ENCODE measurements at regions not wholly inside any gene's neighbourhood (a gene's known extent, or its start where the extent isn't known, plus 50 kb on each side); places are given as distances from the start of the nearest gene placed in this dataset.

DNA sequence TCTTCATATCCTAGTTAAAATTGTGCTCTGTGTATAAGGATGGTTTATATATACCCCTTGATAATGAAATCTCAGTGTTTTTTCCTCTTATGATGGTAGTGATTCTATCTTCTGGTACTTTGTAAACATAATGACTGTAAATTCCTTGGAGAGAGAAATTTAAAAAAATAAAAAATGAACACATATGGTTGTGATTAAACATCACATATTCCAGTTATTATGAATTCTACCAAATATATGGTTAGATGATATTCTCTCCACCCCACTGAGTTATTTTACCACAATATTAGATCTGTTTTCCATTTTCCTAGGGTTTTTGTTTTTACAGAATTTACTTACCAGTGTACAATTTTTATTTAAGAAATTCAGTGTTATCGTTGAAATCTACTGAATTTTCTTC is 481.9 kb upstream of the NOVA1 start:
- Mint-ChIP-seq H3K36me3 (no peaks in the 10 kb centered on the region), H3K27ac (no peak overlapping the region), H3K9me3 (peaks cover 0 to 4% (median 0%) of the 10 kb centered on the region in 7 donors), H3K4me3 (no peak overlapping the region), H3K27me3 (peaks cover 0 to 4% (median 0%) of the 10 kb centered on the region in 3 donors), H3K4me1 (no peaks in the 10 kb centered on the region)
- no peak for ATAC-seq (ENCODE audit: low read depth in 2 of 2)
- no peak for DNase-seq

DNA sequence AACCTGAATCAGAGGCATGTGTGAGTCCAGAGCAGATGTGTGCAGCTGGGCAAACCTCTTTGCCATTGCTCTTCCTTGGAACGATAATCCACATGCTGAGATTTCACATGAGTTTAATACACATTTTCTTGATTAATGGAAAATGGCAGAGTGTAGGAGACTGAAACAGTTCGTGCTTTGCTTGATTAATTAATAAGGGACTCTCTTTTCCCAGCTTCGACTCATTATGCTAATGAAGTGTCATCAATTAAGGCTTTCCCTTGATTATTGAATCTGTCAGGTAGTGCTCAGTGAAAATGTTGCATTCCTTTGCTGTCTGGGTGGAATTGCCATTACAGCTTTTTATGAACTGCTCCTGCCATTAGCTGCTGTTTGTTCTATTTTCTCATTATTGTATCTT is 487.7 kb upstream of the NOVA1 start:
- no peaks in the 10 kb centered on the region for H3K27me3 Mint-ChIP-seq
- H3K4me3 Mint-ChIP-seq: no peak overlapping the region
- H3K9me3 Mint-ChIP-seq: peaks cover 0 to 4% (median 0%) of the 10 kb centered on the region in 7 donors
- DNase-seq: no peak
- ATAC-seq (ENCODE audit: low read depth in 2 of 2): no peak
- H3K27ac Mint-ChIP-seq: peak overlapping the region in 1 of 6 donors; percentile 41
- H3K4me1 Mint-ChIP-seq: no peaks in the 10 kb centered on the region
- H3K36me3 Mint-ChIP-seq: no peaks in the 10 kb centered on the region

DNA sequence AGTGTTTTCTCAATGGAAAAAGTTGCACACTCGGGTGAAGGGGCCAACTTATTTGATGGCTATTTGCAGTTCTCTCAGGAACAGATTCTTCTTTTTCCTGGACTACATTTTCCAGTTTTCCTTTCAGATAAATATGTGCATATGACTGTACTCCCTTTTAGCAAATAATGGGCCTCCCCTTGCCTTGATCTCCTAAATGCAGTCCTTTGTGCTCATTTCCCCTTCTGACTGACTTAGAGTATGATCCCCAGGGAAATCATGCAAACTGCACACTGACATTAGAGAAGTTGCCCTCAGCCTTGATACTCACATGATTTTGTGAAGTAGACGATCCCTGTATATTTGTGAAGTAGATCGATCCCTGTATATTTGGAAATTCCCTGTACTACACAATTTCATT is 492.9 kb upstream of the NOVA1 start:
- Mint-ChIP-seq H3K4me1 (no peaks in the 10 kb centered on the region), H3K27ac (no peak overlapping the region), H3K4me3 (no peak overlapping the region), H3K36me3 (no peaks in the 10 kb centered on the region), H3K9me3 (peaks cover 0 to 8% (median 0%) of the 10 kb centered on the region in 7 donors), H3K27me3 (no peaks in the 10 kb centered on the region)
- DNase-seq (no peak), ATAC-seq (ENCODE audit: low read depth in 2 of 2) (no peak)

DNA sequence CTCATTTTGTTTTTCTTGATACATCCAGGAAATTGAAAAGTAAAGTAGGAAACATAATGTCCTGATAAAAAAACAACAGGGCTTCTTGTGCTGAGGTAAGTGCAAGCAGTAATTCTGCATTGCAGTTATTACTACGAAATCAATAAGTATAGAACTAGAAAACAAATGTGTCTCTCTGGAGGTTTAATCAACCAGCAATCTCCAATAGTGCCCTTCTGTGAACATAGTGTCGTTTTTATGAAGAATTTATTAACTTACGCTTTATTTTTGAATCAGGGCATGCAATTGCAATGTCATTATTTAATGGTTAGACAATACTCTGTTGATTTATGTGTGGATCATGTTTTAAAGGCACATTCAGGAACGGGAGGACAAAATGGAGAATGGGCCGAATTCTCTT is 494.1 kb upstream of the NOVA1 start:
- DNase-seq: no peak
- Mint-ChIP-seq H3K27ac (no peak overlapping the region), H3K36me3 (no peaks in the 10 kb centered on the region), H3K27me3 (no peaks in the 10 kb centered on the region), H3K4me1 (no peaks in the 10 kb centered on the region), H3K9me3 (peaks cover 0 to 8% (median 0%) of the 10 kb centered on the region in 7 donors), H3K4me3 (no peak overlapping the region)
- ATAC-seq (ENCODE audit: low read depth in 2 of 2): no peak

DNA sequence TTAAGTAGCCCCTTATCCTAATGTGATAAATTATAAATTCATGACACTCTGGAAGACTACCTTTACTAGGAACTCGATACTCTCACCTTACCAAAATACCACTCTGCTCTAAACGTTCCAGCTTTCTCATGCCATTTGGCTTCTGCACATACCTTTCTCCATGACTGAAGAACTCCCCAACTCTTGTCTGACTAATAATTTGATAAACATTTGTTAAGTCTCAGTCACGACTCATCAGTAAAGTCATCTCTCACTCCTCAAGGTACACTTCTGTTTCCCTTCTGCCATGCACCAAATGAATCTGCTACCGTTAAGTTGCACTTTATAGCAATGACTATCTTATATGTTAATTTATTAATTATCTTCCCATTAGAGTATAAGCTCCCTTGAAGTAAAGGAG is 498.3 kb upstream of the NOVA1 start:
- H3K27ac Mint-ChIP-seq: no peak overlapping the region
- H3K4me1 Mint-ChIP-seq: no peaks in the 10 kb centered on the region
- DNase-seq: no peak
- no peaks in the 10 kb centered on the region for H3K36me3 Mint-ChIP-seq
- no peak for ATAC-seq (ENCODE audit: low read depth in 2 of 2)
- H3K4me3 Mint-ChIP-seq: no peak overlapping the region
- no peaks in the 10 kb centered on the region for H3K27me3 Mint-ChIP-seq
- peaks cover 0 to 16% (median 5%) of the 10 kb centered on the region in 7 donors for H3K9me3 Mint-ChIP-seq

DNA sequence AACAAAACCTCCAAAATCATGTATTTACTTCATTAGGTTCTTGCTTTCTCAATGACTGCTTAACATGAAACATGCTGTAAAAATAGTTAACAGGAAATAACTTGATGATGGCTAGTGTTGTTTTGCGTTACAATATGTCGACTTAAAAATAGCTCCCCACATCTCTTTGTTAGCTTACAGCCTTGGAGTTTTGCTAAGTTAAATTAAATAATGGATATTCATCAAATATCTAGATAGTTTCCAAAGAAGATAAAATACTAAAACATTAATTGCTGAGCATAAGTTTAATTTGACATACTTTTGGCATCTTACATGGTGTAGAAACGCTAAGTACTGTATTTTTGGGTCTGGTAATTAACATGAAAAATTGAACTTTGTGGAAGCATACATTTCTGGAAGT is 500.6 kb upstream of the NOVA1 start:
- no peak for ATAC-seq (ENCODE audit: low read depth in 2 of 2)

DNA sequence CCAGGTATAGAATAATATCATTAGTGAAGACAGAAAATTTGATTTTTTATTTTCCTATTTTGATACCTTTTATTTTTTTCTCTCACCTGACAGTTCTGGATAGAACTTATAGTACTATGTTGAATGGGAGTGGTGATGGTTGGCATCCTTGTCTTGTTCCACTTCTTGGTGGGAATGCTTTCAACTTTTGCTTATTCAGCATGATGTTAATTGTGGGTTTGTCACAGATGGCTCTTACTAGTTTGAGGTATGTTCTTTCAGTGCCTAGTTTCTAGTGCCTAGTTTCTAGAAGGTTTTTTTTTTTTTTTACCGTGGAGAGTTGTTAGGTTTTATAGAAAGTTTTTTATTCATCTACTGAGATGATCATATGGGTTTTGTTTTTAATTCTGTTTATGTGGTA is 516.3 kb upstream of the NOVA1 start:
- DNase-seq (no peak), ATAC-seq (ENCODE audit: low read depth in 2 of 2) (no peak)
- Mint-ChIP-seq H3K9me3 (peaks cover 0 to 5% (median 0%) of the 10 kb centered on the region in 7 donors), H3K36me3 (no peaks in the 10 kb centered on the region), H3K27me3 (no peaks in the 10 kb centered on the region), H3K4me1 (no peaks in the 10 kb centered on the region), H3K4me3 (no peak overlapping the region), H3K27ac (no peak overlapping the region)

More for the DNA sequence above, 500.6 kb upstream of the NOVA1 start:
- Mint-ChIP-seq H3K4me3 (no peak overlapping the region), H3K4me1 (no peaks in the 10 kb centered on the region), H3K27ac (no peak overlapping the region), H3K9me3 (peaks cover 0 to 12% (median 5%) of the 10 kb centered on the region in 7 donors), H3K36me3 (no peaks in the 10 kb centered on the region), H3K27me3 (no peaks in the 10 kb centered on the region)
- DNase-seq: no peak

DNA sequence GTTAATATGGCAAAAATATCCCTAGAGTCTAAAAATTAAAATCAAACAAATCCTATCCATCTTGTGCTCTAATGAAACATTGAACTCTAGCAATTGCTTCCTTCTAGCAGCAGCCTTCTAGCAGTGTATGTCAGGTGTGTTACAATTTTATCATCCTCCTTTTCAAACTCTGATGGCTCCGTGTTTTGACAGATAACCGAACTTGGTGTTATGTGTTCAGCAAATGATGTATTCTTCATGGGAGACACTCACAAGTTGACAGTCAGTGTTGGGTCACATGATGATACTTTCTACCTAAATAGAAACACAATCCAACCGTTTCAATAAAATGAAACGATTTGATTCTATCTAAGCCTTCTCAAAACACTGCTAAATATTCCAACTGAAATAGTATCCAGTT is 525.3 kb upstream of the NOVA1 start:
- no peak for ATAC-seq (ENCODE audit: low read depth in 2 of 2)
- no peak overlapping the region for H3K27ac Mint-ChIP-seq
- no peak for DNase-seq
- H3K9me3 Mint-ChIP-seq: peaks cover 3 to 11% (median 7%) of the 10 kb centered on the region in 7 donors
- no peak overlapping the region for H3K4me3 Mint-ChIP-seq
- H3K36me3 Mint-ChIP-seq: no peaks in the 10 kb centered on the region
- H3K27me3 Mint-ChIP-seq: no peaks in the 10 kb centered on the region
- no peaks in the 10 kb centered on the region for H3K4me1 Mint-ChIP-seq

DNA sequence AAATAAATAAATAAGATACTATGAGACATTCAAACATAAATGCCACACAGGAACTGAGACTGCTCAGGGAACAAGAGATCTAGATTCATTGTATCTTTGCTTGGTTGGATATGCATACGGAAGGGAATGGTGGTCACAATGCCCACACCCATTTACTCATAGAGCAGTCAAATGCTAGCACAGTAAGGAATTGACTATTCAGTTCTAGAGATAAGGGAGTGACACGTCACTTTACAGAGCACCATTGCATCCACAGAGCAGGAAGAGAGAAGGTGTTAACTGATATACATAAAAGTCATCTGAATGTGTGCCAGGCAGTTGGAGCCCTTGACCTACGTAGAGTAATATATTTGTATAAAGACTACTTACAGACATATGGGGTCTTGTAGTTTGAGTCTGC is 530.0 kb upstream of the NOVA1 start:
- Mint-ChIP-seq H3K9me3 (peaks cover 0 to 8% (median 4%) of the 10 kb centered on the region in 7 donors), H3K36me3 (no peaks in the 10 kb centered on the region), H3K27me3 (no peaks in the 10 kb centered on the region), H3K27ac (no peak overlapping the region), H3K4me3 (no peak overlapping the region), H3K4me1 (no peaks in the 10 kb centered on the region)
- ATAC-seq (ENCODE audit: low read depth in 2 of 2) (no peak), DNase-seq (no peak)

DNA sequence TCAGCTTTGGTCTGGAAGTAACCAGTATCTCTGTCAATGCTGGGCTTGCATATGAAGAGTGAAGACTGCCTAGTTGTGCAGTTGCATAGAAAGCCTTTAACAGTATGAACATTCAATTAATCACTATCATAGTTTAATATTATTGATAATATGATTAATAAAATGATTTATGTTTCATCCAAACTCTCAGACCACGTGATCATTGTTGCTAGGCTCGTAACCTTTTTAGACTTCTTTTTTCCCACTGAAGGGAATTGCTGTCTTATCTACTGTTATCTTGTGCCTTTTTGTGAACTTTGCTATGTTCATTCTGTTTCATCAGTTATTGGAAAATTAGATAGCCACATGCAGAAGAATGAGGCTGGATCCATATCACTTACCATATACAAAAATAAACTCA is 536.4 kb upstream of the NOVA1 start:
- H3K27ac Mint-ChIP-seq: no peak overlapping the region
- ATAC-seq (ENCODE audit: low read depth in 2 of 2) (no peak), DNase-seq (no peak)
- H3K4me3 Mint-ChIP-seq: no peak overlapping the region
- no peaks in the 10 kb centered on the region for H3K27me3 Mint-ChIP-seq
- no peaks in the 10 kb centered on the region for H3K4me1 Mint-ChIP-seq
- H3K9me3 Mint-ChIP-seq: no peaks in the 10 kb centered on the region
- H3K36me3 Mint-ChIP-seq: no peaks in the 10 kb centered on the region

DNA sequence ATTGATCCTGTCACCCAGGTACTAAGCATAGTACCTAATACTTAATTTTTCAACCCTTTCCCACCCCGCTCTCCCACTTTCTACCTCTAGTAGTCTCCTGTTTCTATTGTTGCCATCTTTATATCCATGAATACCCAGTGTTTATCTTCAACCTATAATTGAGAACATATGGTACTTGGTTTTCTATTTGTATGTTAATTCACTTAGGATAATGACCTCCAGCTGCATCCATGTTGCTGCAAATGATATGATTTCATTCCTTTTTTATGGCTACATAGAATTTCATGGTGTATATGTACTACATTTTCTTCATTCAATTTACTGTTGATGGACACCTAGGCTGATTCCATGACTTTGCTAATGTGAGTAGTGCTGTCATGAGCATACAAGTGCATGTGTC is 547.3 kb upstream of the NOVA1 start:
- no peak overlapping the region for H3K4me3 Mint-ChIP-seq
- no peaks in the 10 kb centered on the region for H3K27me3 Mint-ChIP-seq
- DNase-seq: no peak
- peaks cover 0 to 8% (median 4%) of the 10 kb centered on the region in 7 donors for H3K9me3 Mint-ChIP-seq
- no peak for ATAC-seq (ENCODE audit: low read depth in 2 of 2)
- no peaks in the 10 kb centered on the region for H3K36me3 Mint-ChIP-seq
- no peak overlapping the region for H3K27ac Mint-ChIP-seq
- no peaks in the 10 kb centered on the region for H3K4me1 Mint-ChIP-seq

DNA sequence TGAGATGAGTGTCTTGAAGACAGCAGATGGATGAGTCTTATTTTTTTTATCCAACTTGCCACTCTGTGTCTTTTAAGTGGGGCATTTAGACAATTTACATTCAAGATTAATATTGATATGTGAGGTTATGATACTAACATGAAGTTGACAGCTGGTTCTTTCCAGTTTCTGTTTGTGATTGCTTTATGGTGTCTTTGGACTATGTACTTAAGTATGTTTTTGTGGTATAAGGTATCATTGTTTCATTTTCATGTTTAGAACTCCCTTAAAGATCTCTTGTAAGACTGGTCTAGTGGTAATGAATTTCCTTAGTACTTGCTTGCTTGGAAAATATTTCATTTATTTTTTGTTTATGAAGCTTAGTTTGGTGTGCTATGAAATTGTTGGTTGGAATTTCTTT is 550.3 kb upstream of the NOVA1 start:
- no peaks in the 10 kb centered on the region for H3K27me3 Mint-ChIP-seq
- H3K4me1 Mint-ChIP-seq: no peaks in the 10 kb centered on the region
- H3K36me3 Mint-ChIP-seq: no peaks in the 10 kb centered on the region
- no peak overlapping the region for H3K4me3 Mint-ChIP-seq
- ATAC-seq (ENCODE audit: low read depth in 2 of 2) (no peak), DNase-seq (no peak)
- peaks cover 0 to 18% (median 5%) of the 10 kb centered on the region in 7 donors for H3K9me3 Mint-ChIP-seq
- H3K27ac Mint-ChIP-seq: no peak overlapping the region

DNA sequence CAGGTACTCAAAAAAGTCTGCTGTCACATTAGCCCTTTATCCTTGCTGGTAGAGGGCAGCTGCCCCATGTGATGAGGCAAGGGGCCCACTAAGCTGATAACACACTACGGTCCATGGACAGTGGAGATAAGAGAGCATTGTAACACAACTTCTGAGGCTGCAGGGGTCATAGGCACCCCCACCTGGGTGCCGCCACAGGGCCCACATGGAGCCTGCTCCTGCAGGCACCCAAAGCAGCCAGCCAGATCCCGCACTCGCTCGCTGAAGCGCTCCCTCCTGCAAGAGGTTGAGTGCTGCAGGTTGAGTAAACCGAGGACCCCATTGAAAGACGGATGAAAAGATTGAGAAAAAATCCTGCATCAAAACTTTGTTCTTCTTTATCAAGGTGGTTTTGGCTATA is 566.3 kb upstream of the NOVA1 start:
- Mint-ChIP-seq H3K4me1 (no peaks in the 10 kb centered on the region), H3K27me3 (no peaks in the 10 kb centered on the region), H3K9me3 (peaks cover 0 to 12% (median 4%) of the 10 kb centered on the region in 7 donors), H3K4me3 (no peak overlapping the region), H3K27ac (no peak overlapping the region), H3K36me3 (no peaks in the 10 kb centered on the region)
- no peak for ATAC-seq (ENCODE audit: low read depth in 2 of 2)
- no peak for DNase-seq

DNA sequence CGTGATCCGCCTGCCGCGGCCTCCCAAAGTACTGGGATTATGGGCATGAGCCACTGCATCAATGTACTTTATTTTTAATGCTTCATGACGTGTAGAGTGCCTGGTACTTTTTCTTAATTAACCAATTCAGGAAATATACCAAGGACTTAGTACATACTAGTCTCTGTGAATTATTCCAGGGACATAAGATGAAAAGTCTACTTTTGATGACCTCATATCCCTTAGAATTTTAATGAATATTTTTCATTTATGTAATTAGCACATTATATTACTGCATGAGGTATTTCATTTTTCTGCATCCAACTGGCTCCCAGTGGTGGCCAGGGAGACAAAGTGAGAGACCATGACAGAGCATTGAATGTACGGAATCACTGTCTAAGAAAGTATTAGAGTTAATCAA is 577.7 kb upstream of the NOVA1 start:
- H3K27me3 Mint-ChIP-seq: no peaks in the 10 kb centered on the region
- DNase-seq (no peak), ATAC-seq (ENCODE audit: low read depth in 2 of 2) (no peak)
- H3K27ac Mint-ChIP-seq: no peak overlapping the region
- no peak overlapping the region for H3K4me3 Mint-ChIP-seq
- H3K4me1 Mint-ChIP-seq: no peaks in the 10 kb centered on the region
- H3K36me3 Mint-ChIP-seq: no peaks in the 10 kb centered on the region
- H3K9me3 Mint-ChIP-seq: peaks cover 0 to 31% (median 10%) of the 10 kb centered on the region in 7 donors

DNA sequence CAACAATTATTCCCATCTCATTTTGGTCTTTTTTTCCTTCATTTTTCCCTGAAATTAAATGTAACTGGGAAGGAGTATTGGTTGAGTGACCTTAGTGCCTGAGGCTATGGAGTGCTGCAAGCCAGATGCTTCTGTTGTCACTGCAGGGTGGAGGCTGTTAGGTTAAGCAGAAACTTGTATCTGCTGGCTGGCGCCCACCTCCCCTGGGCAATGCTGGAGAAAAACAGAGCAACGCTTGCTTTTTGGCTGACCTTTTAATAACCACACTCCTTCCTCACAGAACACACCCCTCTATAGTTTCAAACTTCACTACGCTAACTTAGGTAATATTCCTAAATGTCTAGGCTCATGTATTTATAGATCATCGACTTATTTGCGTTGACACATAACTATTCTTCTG is 583.5 kb upstream of the NOVA1 start:
- Mint-ChIP-seq H3K27me3 (no peaks in the 10 kb centered on the region), H3K36me3 (no peaks in the 10 kb centered on the region), H3K27ac (no peak overlapping the region), H3K9me3 (peaks cover 0 to 12% (median 4%) of the 10 kb centered on the region in 7 donors), H3K4me1 (no peaks in the 10 kb centered on the region), H3K4me3 (no peak overlapping the region)
- ATAC-seq (ENCODE audit: low read depth in 2 of 2) (no peak), DNase-seq (no peak)

Measured in naive B cell (primary cell).